HL-60 (cell line): ENCODE measurements at regions not wholly inside any gene's neighbourhood (a gene's known extent, or its start where the extent isn't known, plus 50 kb on each side); places are given as distances from the start of the nearest gene placed in this dataset.

Experiments used
- GABPA ChIP-seq: IDR thresholded peaks from 2 replicates; pipeline ENCODE4 v1.6.1; 2012; ENCODE audit warnings: low read depth
- POLR2AphosphoS5 ChIP-seq: IDR thresholded peaks from 2 replicates; pipeline ENCODE4 v1.6.1; 2012; ENCODE audit warnings: low read depth
- TF ChIP-seq, protein P1 (sequence below): IDR thresholded peaks from one replicate; pipeline ENCODE4 v1.5.1; 2011; ENCODE audit warnings: low read length, control low read depth, inconsistent platforms; ENCODE audit not compliant: insufficient read depth
- TF ChIP-seq, protein P2 (sequence below): IDR thresholded peaks from 2 replicates; pipeline ENCODE4 v1.6.1; 2012; ENCODE audit warnings: low read depth; ENCODE audit not compliant: insufficient replicate concordance

DNA sequence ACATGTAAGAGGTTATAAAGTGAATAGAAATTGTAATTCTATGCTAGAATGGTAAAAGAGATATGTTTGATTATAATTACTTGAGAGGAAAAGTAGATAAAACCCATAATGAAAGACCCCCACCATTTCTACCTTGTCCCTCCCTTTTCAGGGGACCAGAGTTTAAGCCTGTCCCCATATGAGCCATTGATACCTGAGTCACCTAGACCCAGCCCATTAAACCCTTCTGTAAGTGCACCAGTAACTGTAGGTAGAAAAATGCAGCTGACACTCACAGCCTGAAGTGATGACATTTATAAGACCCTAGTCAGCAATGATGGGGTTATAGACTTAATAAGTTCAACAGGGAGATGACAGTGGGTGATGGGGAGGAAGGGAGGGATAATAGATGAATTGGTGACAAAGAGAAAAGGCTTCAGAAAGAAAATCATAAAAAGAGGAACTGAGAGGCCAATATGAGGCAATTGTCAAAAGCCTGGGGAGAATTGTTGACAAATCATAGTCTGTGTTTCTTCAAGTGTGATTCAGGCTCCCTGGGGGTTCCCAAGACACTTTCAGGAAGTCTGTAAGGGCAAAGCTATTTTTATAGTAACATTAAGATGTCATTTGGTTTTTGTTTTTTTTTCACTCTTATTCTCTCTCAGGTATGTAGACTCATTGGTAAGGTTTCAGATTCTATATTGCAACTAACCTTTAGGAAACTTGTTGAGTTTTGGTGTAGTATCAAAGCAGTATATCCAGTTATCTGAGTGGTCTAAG, 544.2 kb downstream of the SATB2 start:
- TF ChIP-seq, protein P1, sequence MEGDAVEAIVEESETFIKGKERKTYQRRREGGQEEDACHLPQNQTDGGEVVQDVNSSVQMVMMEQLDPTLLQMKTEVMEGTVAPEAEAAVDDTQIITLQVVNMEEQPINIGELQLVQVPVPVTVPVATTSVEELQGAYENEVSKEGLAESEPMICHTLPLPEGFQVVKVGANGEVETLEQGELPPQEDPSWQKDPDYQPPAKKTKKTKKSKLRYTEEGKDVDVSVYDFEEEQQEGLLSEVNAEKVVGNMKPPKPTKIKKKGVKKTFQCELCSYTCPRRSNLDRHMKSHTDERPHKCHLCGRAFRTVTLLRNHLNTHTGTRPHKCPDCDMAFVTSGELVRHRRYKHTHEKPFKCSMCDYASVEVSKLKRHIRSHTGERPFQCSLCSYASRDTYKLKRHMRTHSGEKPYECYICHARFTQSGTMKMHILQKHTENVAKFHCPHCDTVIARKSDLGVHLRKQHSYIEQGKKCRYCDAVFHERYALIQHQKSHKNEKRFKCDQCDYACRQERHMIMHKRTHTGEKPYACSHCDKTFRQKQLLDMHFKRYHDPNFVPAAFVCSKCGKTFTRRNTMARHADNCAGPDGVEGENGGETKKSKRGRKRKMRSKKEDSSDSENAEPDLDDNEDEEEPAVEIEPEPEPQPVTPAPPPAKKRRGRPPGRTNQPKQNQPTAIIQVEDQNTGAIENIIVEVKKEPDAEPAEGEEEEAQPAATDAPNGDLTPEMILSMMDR: no peak
- TF ChIP-seq, protein P2, sequence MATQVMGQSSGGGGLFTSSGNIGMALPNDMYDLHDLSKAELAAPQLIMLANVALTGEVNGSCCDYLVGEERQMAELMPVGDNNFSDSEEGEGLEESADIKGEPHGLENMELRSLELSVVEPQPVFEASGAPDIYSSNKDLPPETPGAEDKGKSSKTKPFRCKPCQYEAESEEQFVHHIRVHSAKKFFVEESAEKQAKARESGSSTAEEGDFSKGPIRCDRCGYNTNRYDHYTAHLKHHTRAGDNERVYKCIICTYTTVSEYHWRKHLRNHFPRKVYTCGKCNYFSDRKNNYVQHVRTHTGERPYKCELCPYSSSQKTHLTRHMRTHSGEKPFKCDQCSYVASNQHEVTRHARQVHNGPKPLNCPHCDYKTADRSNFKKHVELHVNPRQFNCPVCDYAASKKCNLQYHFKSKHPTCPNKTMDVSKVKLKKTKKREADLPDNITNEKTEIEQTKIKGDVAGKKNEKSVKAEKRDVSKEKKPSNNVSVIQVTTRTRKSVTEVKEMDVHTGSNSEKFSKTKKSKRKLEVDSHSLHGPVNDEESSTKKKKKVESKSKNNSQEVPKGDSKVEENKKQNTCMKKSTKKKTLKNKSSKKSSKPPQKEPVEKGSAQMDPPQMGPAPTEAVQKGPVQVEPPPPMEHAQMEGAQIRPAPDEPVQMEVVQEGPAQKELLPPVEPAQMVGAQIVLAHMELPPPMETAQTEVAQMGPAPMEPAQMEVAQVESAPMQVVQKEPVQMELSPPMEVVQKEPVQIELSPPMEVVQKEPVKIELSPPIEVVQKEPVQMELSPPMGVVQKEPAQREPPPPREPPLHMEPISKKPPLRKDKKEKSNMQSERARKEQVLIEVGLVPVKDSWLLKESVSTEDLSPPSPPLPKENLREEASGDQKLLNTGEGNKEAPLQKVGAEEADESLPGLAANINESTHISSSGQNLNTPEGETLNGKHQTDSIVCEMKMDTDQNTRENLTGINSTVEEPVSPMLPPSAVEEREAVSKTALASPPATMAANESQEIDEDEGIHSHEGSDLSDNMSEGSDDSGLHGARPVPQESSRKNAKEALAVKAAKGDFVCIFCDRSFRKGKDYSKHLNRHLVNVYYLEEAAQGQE: no peak
- TF ChIP-seq POLR2AphosphoS5 (no peak), GABPA (no peak)
